OCI-LY7 (cell line): ENCODE measurements at regions not wholly inside any gene's neighbourhood (a gene's known extent, or its start where the extent isn't known, plus 50 kb on each side); places are given as distances from the start of the nearest gene placed in this dataset.

Experiments used
- BruUV-seq: library from RNA; stranded (reverse); fragments of 400-500 nt; replicated peaks from 2 replicates; lab custom pipeline; 2021; lab: Mats Ljungman, UMichigan
- CTCF ChIA-PET: fragments of 300-600 bp; sonication (Branson Sonifier 250); formaldehyde crosslinking; loops from one replicate; lab custom pipeline; 2022; ENCODE audit warnings: antibody characterized with exemption; ENCODE audit not compliant: unreplicated experiment; lab: Charles Lee
- POLR2A ChIA-PET: fragments of 300-600 bp; sonication (Branson Sonifier 250); formaldehyde crosslinking; loops from one replicate; lab custom pipeline; 2022; ENCODE audit warnings: antibody characterized with exemption; lab: Charles Lee
- DNase-seq: peaks from one replicate; pipeline ENCODE4 v3.0.0-alpha.2; 2015; ENCODE audit warnings: low spot score
- H2AFZ ChIP-seq: fragments of 200-600 bp; sonication (generic), shearing (Covaris generic); 2 replicates; pipeline ENCODE4 v1.6.1; 2014; ENCODE audit warnings: mild to moderate bottlenecking, antibody characterized with exemption, low read length, moderate library complexity
- H3K27ac ChIP-seq: fragments of 200-600 bp; sonication (generic); 2 replicates; pipeline ENCODE4 v1.5.1; 2014; ENCODE audit warnings: mixed run types, low read depth, mild to moderate bottlenecking, moderate library complexity, low read length, inconsistent platforms; ENCODE audit not compliant: poor library complexity, severe bottlenecking
- H3K36me3 ChIP-seq: fragments of 200-600 bp; sonication (generic); 2 replicates; pipeline ENCODE4 v1.6.1; 2014; ENCODE audit warnings: mild to moderate bottlenecking, antibody characterized with exemption, low read length, moderate library complexity, mixed read lengths; ENCODE audit not compliant: insufficient read depth
- H3K4me1 ChIP-seq: fragments of 200-600 bp; sonication (generic); 2 replicates; pipeline ENCODE4 v1.5.1; 2014; ENCODE audit warnings: mild to moderate bottlenecking, low read length; ENCODE audit not compliant: insufficient read depth, poor library complexity, severe bottlenecking
- H3K4me2 ChIP-seq: fragments of 200-600 bp; sonication (generic); 2 replicates; pipeline ENCODE4 v1.6.1; 2014; ENCODE audit warnings: mild to moderate bottlenecking, low read length
- H3K4me3 ChIP-seq: fragments of 200-600 bp; sonication (generic); 2 replicates; pipeline ENCODE4 v1.5.1; 2014; ENCODE audit warnings: mild to moderate bottlenecking, low read depth, low read length; ENCODE audit not compliant: poor library complexity, severe bottlenecking
- H3K79me2 ChIP-seq: fragments of 200-600 bp; sonication (generic); 2 replicates; pipeline ENCODE4 v1.6.1; 2016; ENCODE audit warnings: low read depth, mild to moderate bottlenecking, low read length, moderate library complexity, mixed read lengths; ENCODE audit not compliant: insufficient read depth
- H3K9me2 ChIP-seq: fragments of 200-600 bp; sonication (generic); 2 replicates; pipeline ENCODE4 v1.6.1; 2016; ENCODE audit warnings: mild to moderate bottlenecking, low read length, mixed read lengths; ENCODE audit not compliant: insufficient read depth
- H3K9me3 ChIP-seq: fragments of 200-600 bp; sonication (generic); 2 replicates; pipeline ENCODE4 v1.6.1; 2014; ENCODE audit warnings: mild to moderate bottlenecking, mixed run types, low read length, mixed read lengths
- H4K20me1 ChIP-seq: fragments of 200-600 bp; sonication (generic); 2 replicates; pipeline ENCODE4 v1.6.1; 2014; ENCODE audit warnings: mild to moderate bottlenecking, antibody characterized with exemption, low read length, moderate library complexity, mixed read lengths; ENCODE audit not compliant: insufficient read depth
- CTCF ChIP-seq: fragments of 200-600 bp; sonication (generic); conservative IDR thresholded peaks from 2 replicates; pipeline ENCODE4 v1.5.1; 2014; ENCODE audit warnings: mild to moderate bottlenecking, antibody characterized with exemption, low read length, moderate library complexity, mixed read lengths
- EZH2phosphoT487 ChIP-seq: fragments of 200-600 bp; sonication (generic); IDR thresholded peaks from 2 replicates; pipeline ENCODE4 v1.6.1; 2018; ENCODE audit warnings: low read depth, borderline replicate concordance, mild to moderate bottlenecking, mixed run types, antibody characterized with exemption, low read length, moderate library complexity, mixed read lengths
- intact Hi-C: fragments of 100-400 bp; cut with micrococcal nuclease; formaldehyde crosslinking; loops from one replicate; pipeline ENCODE4 v1.10.0; 2022; ENCODE audit not compliant: unreplicated experiment

- no peaks in the 10 kb centered on the region for H3K79me2 ChIP-seq
- intact Hi-C loops, result no loop called here
Measured at GRCh38 chr2:7956126-7956689, 725.6 kb upstream of the ID2 start.

GRCh38 chr2:7961550-7961949 is 720.3 kb upstream of the ID2 start:
- no peaks in the 10 kb centered on the region for H3K79me2 ChIP-seq
- no TSS peak for BruUV-seq

More at GRCh38 chr2:7956126-7956689, 725.6 kb upstream of the ID2 start:
- Histone ChIP-seq H3K4me2 (no peak overlapping the region), H3K4me3 (no peak overlapping the region), H3K9me2 (no peaks in the 10 kb centered on the region), H3K4me1 (no peaks in the 10 kb centered on the region), H2AFZ (no peak overlapping the region), H4K20me1 (no peaks in the 10 kb centered on the region), H3K27ac (no peak overlapping the region), H3K36me3 (no peaks in the 10 kb centered on the region), H3K9me3 (no peaks in the 10 kb centered on the region)
- ChIA-PET POLR2A (no interaction called here), CTCF (no interaction called here)
- no TSS peak for BruUV-seq
- TF ChIP-seq CTCF (no peak), EZH2phosphoT487 (no peak)
- DNase-seq, result no peak

More at GRCh38 chr2:7961550-7961949, 720.3 kb upstream of the ID2 start:
- intact Hi-C loops, result no loop called here
- H3K9me2 ChIP-seq, result no peaks in the 10 kb centered on the region
- no peak for DNase-seq
- H3K36me3 ChIP-seq, result no peaks in the 10 kb centered on the region
- H3K4me3 ChIP-seq, result no peak overlapping the region
- H2AFZ ChIP-seq, result no peak overlapping the region
- no peaks in the 10 kb centered on the region for H3K9me3 ChIP-seq
- TF ChIP-seq EZH2phosphoT487 (no peak), CTCF (no peak)
- no peak overlapping the region for H3K27ac ChIP-seq
- H4K20me1 ChIP-seq, result no peaks in the 10 kb centered on the region
- CTCF ChIA-PET, result no interaction called here
- no peak overlapping the region for H3K4me2 ChIP-seq
- POLR2A ChIA-PET, result interaction anchor here (0.6 kb wide), 2 partner anchors 19 to 57 kb away, joined by 4 to 5 read pairs; no protein-coding TSS in a partner anchor
- no peaks in the 10 kb centered on the region for H3K4me1 ChIP-seq
